GM21576 (cell line): ENCODE measurements at regions not wholly inside any gene's neighbourhood (a gene's known extent, or its start where the extent isn't known, plus 50 kb on each side); places are given as distances from the start of the nearest gene placed in this dataset.
A peak's percentile ranks its signal among the peaks of the same experiment; 100 is the strongest.

Experiments
- ATAC-seq: cut with Tn5 transposase; IDR thresholded peaks from one replicate; pipeline ENCODE4 v1.9.1; 2021; ENCODE audit warnings: mild to moderate bottlenecking, moderate library complexity; ENCODE audit not compliant: unreplicated experiment

DNA sequence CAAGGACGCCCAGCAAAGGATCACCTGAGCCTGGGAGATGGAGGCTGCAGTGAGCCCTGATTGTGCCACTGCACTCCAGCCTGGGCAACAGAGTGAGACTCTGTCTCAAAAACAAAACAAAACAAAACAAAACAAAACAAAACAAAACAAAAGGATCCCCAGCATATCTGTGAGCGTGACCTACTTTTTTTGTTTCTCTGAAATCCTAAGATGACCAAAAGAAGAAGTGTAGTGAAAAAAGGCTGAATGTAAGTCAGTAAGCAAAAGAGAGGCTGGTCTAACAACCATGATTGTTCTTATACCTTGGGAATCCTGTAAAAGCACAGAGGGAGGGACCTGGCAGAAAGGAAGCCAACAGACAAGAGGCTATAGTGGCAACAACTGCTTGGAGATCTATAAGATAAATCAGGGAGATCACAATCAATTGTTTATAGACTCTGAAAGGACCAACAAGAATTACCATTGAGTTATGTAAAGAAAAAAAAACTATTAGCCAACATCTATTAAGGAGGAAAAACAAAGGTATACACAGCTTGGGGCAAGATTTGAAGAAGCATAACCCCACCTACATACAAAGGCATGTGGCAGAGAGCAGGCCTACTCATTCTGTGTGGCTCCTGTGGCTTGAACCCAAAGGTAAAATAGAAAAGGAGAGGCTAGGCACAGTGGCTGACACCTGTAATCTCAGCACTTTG lies 255.2 kb upstream of the KLF14 start:
- ATAC-seq, result no peak

DNA sequence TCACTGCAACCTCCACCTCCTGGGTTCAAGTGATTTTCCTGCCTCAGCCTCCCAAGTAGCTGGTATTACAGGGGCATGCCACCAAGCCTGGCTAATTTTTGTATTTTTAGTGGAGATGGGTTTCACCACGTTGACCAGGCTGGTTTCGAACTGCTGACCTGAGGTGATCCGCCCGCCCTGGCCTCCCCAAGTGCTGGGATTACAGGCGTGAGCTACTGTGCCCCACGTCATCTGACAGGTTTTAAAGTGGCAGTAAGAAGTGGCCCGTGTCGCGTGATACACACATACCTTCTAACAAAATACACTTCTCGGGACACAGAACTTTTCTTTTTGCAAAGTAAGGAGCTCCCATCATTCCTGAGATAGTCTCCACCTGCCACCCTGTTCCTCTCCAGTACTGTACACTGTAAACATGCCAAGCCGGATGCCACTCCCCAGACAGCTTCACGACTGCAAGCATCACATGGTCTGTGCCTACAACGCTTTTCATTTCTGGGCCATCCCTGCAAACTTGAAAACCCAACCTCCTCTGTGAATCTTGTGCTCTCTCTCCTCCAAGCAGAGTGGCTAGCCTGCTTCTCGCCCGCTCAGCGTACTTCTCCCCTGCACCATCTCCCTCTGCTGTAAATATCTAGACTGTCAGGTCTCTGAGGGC lies 256.3 kb upstream of the KLF14 start:
- no peak for ATAC-seq

DNA sequence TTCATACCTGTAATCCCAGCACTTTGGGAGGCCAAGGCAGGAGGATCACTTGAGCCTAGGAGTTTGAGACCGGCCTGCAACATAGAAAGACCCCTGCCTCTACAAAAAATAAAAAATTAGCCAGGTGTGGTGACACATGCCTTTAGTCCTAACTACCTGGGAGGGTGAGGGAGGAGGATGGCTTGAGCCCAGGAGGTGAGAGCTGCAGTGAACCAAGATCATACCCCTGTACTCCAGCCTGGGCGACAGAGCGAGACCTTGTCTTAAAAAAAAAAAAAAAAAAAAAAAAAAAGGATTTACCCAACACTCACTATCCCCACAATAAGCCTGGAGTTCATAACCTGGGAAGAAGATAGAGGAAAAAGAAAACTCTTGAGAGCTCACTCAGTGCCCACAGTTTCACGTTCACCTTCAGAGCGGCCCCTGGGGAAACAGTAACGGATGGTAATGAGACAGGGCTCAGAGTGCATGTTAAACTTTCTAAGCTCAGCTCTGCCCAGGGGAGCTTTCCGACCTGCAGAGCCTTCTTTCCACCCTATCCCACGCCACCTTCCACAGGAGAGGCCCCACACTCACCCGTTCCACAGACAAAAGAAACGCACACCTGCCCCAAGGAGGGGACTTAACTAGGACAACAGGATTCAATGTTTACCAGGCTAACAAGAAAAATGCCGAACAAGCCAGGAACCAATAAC lies 259.8 kb upstream of the KLF14 start:
- ATAC-seq, result no peak

DNA sequence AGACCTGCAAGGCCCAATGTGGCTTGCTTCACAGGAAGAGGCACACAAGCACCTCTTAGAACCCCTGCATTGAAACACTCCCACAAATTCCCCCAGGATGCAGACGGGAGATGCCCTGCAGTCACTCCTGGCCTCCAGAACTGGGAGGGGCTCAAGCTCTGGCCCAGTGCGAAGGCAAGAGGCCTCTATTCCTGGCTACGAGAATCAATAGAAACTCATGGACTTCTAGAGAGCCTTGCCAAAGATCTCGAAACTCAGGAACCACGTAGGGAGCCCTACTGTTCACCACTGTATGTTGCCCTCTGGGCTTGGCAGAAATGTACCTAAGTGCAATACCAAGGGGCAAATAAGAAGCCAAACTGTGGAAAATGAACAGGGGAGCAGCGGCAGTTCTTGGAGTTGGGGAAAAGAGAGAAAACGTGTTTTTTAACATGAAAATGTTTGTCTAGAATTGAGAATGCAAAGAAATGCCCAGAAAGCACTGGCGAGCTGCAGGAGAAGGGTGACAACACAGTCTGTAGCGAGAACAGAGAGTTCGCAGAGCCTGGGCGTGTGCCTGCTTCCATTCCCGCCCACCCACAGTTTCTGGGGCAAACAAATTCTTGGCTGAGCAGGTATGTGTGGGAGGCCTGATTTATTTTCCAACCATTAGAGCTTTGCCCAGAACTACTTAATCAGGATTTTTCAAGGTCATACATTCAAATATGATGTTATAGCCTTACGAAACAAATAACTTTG lies 260.5 kb upstream of the KLF14 start:
- ATAC-seq, result no peak

DNA sequence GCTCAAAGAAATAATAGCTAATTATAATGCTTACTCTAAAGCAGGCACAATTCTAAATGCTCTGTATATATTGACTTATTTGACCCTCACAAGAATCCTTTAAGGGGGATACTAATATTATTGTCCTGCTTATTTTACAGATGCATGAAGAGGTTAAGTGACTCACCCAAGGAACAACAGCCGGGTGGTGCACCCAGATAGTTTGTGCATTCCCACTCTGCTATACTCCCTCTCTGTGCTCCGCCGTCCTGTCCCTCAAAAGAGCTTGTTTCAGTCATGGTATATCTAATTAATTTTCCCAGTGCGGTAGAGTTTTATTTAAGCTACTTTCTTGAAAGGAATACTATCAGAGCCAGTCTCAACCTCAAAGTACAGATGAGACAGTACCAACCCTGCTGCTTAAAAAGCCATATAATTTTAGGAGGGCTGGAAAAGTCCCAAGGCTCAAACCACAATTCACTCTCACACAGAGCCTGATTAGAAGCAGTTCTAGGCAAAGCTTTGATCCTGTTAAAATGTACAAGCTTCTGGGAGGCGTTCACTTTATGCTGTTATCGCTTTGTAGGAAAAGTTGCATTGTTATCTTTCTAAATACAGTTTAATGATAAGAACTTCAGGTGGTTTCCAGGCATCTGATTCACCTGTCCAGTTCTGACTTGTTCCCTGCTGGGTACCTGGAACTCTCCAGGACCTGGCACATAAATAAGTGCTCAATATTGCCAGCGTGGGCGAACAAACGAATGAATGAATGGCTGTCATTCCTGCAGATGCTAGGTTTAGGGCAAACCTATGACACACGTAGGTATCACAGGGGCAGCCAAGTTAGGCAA lies 261.5 kb upstream of the KLF14 start:
- no peak for ATAC-seq

DNA sequence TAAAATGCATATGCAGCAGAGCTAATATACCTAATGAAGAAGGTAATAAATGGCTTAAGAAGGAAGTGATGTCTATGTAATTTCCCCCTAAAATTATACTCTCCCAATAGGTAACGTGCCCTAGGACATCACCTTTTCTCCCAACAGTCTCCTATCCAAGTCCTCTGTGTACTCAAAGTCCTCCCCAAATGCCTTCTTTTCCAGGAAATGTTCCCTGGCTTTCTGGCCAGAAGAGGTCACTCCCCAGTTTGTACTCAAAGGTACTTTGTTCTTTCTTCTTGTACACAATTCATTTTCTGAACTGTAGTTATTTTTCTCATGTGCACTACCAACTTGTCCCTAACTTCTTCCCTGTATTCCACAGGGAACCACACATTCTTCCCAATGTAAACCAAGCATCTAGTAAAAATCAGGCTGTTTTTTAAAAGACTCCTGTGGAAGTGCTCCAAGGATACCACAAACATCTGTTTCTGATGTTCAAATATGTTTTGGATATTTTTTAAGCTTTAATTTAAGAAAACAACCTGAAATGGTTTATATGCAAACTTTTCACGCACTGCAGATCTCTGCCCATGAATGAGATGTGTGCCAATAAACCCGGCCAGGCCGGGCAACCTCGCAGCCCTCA lies 262.3 kb upstream of the KLF14 start:
- no peak for ATAC-seq

DNA sequence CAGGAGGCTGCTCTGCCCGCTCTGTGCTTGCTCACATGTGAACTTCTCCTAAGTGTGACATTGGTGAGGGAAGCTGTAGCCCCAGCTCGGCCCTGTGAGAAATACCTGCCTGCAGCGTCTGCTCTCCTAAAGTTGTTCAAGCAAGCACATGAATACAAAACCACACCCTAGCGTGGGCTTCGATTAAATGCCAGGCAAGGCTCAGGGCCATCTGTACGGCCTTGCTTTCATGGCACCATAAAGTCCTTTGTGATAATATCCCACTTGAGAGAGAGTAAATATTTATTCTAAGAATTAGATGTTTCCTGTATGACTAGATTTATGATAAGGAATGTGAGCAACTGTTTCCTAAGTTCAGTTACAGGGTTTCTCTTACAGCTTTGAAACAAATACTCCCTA lies 262.8 kb upstream of the KLF14 start:
- no peak for ATAC-seq

DNA sequence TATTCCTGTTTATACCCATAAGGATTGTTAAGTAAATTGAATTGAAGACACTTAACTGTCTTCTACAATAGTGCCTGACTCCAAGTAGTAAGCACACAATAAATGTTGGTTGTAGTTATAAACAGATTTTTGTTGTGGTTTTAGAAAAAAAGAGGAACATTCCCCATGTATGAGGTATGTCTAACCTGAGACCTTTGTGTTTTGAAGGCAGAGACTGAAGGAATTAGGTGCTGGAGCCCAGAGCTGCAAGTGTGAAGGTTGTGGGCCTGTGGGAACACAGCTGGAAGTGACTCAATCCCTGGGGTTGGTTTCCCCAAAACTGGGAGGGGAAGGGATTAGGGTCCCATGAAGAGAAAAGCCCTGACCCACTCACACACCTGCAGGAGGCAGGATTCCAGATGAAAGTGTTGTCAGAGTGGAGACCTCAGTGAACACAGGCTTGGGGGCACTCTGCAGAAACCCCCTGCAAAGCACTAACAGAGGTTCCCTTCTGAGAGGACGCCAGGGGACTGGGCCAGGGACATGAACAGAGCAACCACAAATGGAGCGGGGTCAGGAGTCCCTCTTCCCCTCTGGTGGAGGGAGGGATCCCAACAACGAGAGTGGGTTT lies 265.1 kb upstream of the KLF14 start:
- no peak for ATAC-seq

DNA sequence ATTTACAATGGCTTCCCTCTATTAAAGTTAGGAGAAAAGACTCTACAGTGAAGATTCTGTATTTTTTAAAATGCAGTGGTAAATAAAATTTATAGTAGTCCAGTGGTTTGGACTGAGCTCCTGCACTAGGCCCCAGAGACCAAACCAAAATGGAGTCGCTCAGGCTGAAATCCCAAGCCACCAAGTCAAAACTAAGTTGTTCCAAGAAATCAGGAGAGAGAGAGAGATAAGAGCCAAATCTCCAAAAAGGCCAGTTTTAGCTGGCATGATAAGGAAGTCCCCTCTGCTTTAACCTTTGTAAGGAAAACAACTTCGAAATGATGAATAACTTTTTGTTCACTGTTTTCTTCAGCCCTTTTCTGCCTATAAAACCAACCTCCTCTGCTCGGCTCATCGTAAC lies 265.9 kb upstream of the KLF14 start:
- no peak for ATAC-seq

DNA sequence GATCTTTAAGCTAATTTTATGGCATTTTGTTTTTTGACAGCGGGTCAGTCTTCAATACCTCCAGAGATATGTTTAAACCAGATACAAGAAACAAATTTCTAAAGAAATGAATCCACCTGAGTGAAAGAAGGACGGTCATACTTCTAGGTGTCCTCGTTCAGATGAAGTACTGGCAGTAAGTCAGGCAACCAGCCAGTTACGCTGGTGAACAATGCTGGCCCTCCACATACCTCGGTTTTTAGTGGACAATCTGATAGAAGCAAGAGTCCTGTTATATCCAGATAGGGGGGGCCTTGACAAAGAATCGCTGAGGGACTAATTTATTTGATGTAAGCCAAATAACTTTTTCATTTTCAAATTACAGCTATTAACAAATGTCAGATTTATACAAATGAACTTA lies 266.4 kb upstream of the KLF14 start:
- no peak for ATAC-seq

DNA sequence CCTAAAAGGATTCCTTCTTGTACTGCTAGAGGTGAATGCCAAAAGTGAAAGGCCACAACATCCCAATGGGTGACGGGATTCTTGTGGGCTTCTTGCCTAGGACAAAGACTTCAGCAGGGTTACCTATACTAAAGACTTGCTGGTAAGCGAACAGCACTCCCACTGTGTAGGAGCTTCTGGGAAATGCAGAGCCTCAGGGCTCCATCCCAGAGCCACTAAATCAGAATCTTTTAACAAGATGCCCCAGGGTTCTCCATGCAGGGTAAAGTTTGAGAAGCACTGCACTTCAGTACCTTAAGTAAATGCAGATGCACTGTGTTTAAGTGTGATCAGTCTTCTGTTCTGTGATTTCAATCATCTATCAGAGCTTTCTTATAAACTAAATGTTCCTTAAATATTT lies 266.9 kb upstream of the KLF14 start:
- no peak for ATAC-seq

DNA sequence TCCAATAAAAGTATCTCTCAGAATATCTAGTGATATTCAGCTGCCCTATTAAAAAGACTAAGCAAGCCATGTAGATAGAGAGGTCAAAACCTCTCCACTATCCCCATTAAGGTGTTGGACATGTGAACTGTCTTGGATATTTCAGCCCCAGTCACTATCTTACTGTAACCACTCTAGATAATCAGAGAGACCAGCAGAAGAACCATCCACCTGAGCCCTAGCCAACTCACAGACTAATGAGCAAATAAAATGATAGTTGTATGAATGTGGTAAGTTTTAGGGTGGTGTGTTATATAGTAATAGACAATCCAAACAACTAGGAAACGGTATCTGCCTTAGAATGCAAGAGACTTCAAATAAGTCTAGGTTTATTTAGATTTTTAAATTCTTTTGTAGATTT lies 268.6 kb upstream of the KLF14 start:
- no peak for ATAC-seq

DNA sequence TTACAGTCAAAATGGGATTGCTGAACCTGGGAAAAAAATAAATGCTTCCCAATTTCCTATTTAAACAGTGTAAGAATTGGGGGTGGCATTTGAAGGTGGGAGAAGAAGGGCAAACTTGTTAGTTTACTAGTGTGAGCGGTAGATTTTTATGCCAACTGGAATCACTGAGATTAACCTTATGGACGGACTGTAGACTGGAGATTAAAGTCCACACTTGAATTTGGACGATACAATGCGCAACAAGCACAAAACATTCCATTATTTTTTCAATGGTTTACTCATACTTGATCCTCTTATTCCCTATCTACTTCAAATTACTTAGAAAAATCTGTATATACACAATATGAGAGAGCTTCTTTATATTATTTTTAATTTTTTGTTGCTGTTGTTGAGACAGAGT lies 269.6 kb upstream of the KLF14 start:
- no peak for ATAC-seq

DNA sequence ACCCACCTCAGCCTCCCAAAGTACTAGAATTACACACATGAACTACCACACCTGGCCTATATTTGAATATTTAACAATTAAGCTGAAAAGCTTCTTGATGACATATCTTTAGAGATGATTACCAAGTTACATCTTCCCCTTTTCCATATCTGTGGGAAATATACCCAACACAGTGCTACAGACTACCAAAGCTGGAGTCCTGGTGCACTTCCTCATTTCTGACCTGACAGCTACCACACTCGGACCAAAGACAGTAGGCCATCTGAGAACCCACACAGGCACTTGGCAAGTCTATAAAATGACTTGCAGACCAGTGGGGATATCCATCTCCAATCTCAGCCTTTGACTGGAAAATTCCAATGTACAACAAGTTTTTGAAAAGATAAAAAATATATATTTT lies 270.4 kb upstream of the KLF14 start:
- ATAC-seq, result no peak

DNA sequence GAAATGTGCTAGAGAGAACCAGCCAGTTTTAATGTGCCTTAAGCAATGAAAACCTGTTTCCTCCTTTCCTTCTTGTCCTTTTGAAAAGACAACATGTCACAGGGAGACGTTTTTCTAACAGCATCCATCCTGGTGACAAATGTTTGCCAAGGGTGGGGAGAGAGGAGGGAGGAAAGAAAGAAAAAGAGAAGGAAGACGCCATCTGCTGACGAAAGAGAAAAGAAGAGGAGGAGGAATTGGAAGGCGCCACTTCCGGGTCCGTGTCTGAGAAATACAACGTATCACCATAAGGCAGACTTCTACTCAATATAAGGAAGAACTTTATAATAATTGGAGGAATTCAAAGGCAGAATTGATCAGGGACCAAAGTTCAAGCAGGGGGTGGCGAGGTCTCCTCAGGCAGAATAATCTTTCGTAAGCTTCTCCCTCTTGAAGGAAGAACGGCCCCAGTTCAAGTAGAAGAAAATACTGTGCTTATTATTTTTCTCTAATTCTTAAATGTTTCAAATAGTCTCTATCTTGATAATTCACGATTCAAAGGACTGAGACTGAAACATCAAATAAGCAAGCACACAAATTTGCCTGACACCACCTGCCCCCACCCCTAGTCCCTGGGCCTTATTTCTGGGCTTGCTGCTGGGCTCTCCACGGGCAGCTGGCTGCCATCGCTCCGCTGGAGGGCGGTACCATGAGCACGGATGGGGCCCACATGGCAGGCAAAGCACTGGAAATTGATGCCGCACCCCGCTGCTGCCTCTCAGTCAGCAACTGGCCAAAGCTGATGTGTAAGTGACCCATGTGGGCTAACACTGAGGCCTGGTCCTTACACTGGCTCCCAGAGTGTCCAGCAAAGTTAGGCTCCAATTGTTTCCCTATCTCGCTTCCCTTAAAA lies 273.7 kb upstream of the KLF14 start:
- peak; percentile 41 for ATAC-seq

DNA sequence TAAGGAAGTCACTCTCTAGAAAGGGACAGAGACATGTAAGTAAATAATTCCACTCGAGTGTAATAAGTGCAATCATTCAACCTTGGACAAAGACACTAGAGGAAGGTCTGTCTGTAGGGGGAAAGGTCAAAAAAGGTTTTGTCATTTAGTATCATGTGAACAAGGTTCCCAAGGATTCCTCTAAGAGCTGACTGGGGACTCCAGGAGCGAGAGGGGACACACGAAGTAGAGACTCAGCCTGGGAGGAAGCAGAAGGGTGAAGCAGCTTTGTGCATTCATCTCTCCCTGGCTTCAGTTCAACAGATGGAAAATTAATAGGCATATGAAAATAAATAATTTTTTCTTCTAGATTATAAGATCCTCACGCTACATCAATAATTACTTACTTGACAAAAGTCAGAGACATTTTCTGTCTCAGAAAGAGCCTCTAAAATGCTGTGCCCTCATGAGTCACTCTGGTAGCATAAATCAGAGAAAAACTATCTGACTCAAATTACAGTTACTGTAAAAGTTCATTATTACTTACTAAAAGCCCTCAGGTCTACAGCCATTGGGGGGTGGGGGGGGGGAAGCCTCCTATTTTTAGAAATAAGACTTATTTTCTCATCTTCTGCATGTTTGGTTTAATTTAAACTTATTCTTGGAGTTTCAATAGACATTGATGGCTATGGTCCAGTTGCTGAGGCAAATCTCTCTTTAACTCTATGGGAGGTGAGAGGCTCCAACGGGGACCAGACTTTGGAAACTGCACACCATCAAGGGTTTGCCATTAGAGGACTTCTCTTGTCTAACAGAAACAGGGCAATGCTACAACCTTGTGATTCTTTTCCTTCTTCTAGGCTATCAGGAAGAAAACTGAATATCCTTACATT lies 275.1 kb upstream of the KLF14 start:
- no peak for ATAC-seq

DNA sequence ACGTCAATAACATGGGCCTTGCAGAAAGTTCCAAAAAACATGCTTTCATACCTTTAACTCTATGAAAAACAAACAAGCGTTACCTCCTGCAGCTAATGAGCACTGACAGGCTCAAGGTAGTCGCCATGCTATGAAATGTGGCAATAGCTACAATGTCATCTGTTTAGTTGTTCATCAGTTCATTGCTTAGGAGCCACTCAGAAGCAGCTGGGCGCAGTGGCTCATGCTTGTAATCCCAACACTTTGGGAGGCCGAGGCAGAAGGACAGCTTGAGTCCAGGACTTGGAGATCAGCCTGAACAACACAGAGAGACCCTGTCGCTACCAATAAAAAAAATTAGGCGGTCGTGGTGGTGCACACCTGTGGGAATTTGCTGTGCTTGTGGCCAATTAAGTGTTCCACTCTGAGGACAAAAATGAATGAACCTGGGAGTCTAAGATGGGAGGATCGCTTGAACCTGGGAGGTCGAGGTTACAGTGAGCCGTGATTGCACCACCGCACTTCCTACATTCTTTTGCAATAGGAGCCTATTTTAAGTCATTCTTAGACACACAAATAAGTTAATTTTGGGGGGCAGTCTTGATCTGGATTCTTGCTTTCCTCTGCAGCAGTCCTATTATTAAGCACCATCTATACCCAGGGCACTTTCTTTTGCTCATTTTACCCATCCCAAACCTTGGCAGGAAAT lies 276.2 kb upstream of the KLF14 start:
- no peak for ATAC-seq
